ENCODE measurements at regions not wholly inside any gene's neighbourhood (a gene's known extent, or its start where the extent isn't known, plus 50 kb on each side); places are given as distances from the start of the nearest gene placed in this dataset.

GRCh38 chr20:61083431-61083830 lies 168.6 kb upstream of the CDH4 start:
- TF ChIP-seq REST (IDR thresholded peaks at IDR 0.05; ENCODE audit: insufficient replicate concordance, low read depth) (no peak), SPI1 (IDR thresholded peaks at IDR 0.05; ENCODE audit: borderline replicate concordance, low read depth) (no peak)
- TF ChIP-seq, protein P1, sequence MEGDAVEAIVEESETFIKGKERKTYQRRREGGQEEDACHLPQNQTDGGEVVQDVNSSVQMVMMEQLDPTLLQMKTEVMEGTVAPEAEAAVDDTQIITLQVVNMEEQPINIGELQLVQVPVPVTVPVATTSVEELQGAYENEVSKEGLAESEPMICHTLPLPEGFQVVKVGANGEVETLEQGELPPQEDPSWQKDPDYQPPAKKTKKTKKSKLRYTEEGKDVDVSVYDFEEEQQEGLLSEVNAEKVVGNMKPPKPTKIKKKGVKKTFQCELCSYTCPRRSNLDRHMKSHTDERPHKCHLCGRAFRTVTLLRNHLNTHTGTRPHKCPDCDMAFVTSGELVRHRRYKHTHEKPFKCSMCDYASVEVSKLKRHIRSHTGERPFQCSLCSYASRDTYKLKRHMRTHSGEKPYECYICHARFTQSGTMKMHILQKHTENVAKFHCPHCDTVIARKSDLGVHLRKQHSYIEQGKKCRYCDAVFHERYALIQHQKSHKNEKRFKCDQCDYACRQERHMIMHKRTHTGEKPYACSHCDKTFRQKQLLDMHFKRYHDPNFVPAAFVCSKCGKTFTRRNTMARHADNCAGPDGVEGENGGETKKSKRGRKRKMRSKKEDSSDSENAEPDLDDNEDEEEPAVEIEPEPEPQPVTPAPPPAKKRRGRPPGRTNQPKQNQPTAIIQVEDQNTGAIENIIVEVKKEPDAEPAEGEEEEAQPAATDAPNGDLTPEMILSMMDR (IDR thresholded peaks at IDR 0.05; ENCODE audit: insufficient read depth, low read length), result no peak

All from HL-60 (cell line).